ENCODE measurements at regions not wholly inside any gene's neighbourhood (a gene's known extent, or its start where the extent isn't known, plus 50 kb on each side); places are given as distances from the start of the nearest gene placed in this dataset.

DNA sequence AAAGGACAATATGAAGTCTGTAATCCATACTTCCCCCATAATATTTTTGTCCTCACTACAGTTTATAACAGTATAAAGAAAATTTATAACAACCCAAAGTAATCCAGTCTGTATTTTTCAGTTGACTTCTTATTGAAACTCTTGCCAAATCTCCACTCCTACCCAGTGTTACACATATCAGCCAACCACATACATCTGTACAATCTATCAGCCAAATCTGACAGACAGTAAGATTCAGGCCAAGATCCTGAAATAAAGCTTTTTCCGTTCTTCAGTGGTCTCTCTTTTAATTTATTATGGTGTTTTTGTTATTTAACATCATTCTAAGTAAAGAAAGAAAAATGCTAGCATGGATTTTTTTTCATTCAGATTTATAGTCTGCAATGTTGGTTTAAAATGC is 2370.9 kb upstream of the RAG2 start:
- no peak overlapping the region for H3K9ac ChIP-seq (ENCODE audit: low read length)
- no peaks in the 10 kb centered on the region for H3K4me1 ChIP-seq (ENCODE audit: insufficient read depth, low read length)
- H4K20me1 ChIP-seq (ENCODE audit: insufficient read depth, low read length): no peaks in the 10 kb centered on the region
- no peaks in the 10 kb centered on the region for H3K9me3 ChIP-seq (ENCODE audit: insufficient read depth, low read depth, low read length)
- no peak overlapping the region for H3K27ac Mint-ChIP-seq (ENCODE audit: unreplicated experiment)
- FAIRE-seq (no peak), DNase-seq (ENCODE audit: low read depth) (no peak)
- no peaks in the 10 kb centered on the region for H3K4me1 Mint-ChIP-seq (ENCODE audit: low read depth, unreplicated experiment)
- no peaks in the 10 kb centered on the region for H3K27me3 ChIP-seq (ENCODE audit: insufficient read depth, low read length)
- no peaks in the 10 kb centered on the region for H3K79me2 ChIP-seq (ENCODE audit: insufficient read depth, low read length)
- H3K4me2 ChIP-seq (ENCODE audit: low read length): no peak overlapping the region
- TF ChIP-seq EZH2 (IDR thresholded peaks at IDR 0.05; ENCODE audit: insufficient read depth, low read length) (no peak), CTCF (IDR thresholded peaks at IDR 0.05; ENCODE audit: insufficient read depth, low read depth, low read length) (no peak)
- H3K27me3 Mint-ChIP-seq (ENCODE audit: low read depth, unreplicated experiment): no peaks in the 10 kb centered on the region
- no peak overlapping the region for H3K27ac ChIP-seq (ENCODE audit: low read depth, low read length)
- H3K4me3 ChIP-seq (ENCODE audit: insufficient read depth, low read depth, low read length): no peak overlapping the region
- no peak overlapping the region for H3K4me3 Mint-ChIP-seq (ENCODE audit: unreplicated experiment)
- no peaks in the 10 kb centered on the region for H3K36me3 Mint-ChIP-seq (ENCODE audit: low read depth, unreplicated experiment)
- no peaks in the 10 kb centered on the region for H3K36me3 ChIP-seq (ENCODE audit: insufficient read depth, low read length)
- no peaks in the 10 kb centered on the region for H3K9me3 Mint-ChIP-seq (ENCODE audit: unreplicated experiment)
- H2AFZ ChIP-seq (ENCODE audit: low read depth, low read length): no peak overlapping the region

GRCh38 chr11:38952698-38953097 is 2354.7 kb upstream of the RAG2 start:
- H3K9me3 Mint-ChIP-seq (ENCODE audit: unreplicated experiment): peaks cover 2% of the 10 kb centered on the region
- no peak for DNase-seq (ENCODE audit: low read depth)
- H3K9ac ChIP-seq (ENCODE audit: low read length): no peak overlapping the region
- no peaks in the 10 kb centered on the region for H4K20me1 ChIP-seq (ENCODE audit: insufficient read depth, low read length)
- H3K36me3 ChIP-seq (ENCODE audit: insufficient read depth, low read length): no peaks in the 10 kb centered on the region
- no peaks in the 10 kb centered on the region for H3K4me1 ChIP-seq (ENCODE audit: insufficient read depth, low read length)
- H3K79me2 ChIP-seq (ENCODE audit: insufficient read depth, low read length): no peaks in the 10 kb centered on the region
- H3K9me3 ChIP-seq (ENCODE audit: insufficient read depth, low read depth, low read length): peaks cover 3% of the 10 kb centered on the region
- no peak overlapping the region for H3K4me2 ChIP-seq (ENCODE audit: low read length)
- peaks cover 3% of the 10 kb centered on the region for H3K4me1 Mint-ChIP-seq (ENCODE audit: low read depth, unreplicated experiment)
- H3K27ac ChIP-seq (ENCODE audit: low read depth, low read length): no peak overlapping the region
- H3K4me3 Mint-ChIP-seq (ENCODE audit: unreplicated experiment): no peak overlapping the region
- no peak overlapping the region for H2AFZ ChIP-seq (ENCODE audit: low read depth, low read length)
- no peak overlapping the region for H3K27ac Mint-ChIP-seq (ENCODE audit: unreplicated experiment)
- TF ChIP-seq CTCF (IDR thresholded peaks at IDR 0.05; ENCODE audit: insufficient read depth, low read depth, low read length) (no peak), EZH2 (IDR thresholded peaks at IDR 0.05; ENCODE audit: insufficient read depth, low read length) (no peak)
- H3K27me3 ChIP-seq (ENCODE audit: insufficient read depth, low read length): no peaks in the 10 kb centered on the region
- H3K36me3 Mint-ChIP-seq (ENCODE audit: low read depth, unreplicated experiment): no peaks in the 10 kb centered on the region
- no peak overlapping the region for H3K4me3 ChIP-seq (ENCODE audit: insufficient read depth, low read depth, low read length)
- H3K27me3 Mint-ChIP-seq (ENCODE audit: low read depth, unreplicated experiment): no peaks in the 10 kb centered on the region
- FAIRE-seq: no peak

DNA sequence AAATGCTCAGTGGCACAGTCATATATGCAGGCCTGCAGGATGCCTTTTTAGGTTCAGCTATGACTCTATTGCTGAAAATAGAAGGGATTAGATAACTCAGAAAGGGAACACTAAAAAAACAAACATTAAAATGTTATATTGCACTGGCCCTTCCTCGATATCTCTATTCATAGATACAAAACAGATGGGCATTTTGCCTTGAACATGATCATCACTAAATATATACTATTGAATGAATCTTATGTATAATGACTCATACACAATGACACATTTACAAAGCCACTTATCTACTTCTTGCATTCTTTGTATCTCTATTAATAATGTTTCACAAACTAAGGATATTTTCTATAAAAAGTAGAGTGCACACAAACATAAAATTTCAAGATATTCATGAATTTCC is 2352.8 kb upstream of the RAG2 start:
- H2AFZ ChIP-seq (ENCODE audit: low read depth, low read length): no peak overlapping the region
- TF ChIP-seq EZH2 (IDR thresholded peaks at IDR 0.05; ENCODE audit: insufficient read depth, low read length) (no peak), CTCF (IDR thresholded peaks at IDR 0.05; ENCODE audit: insufficient read depth, low read depth, low read length) (no peak)
- FAIRE-seq: no peak

More for the DNA sequence above, 2352.8 kb upstream of the RAG2 start:
- Histone ChIP-seq H4K20me1 (ENCODE audit: insufficient read depth, low read length) (no peaks in the 10 kb centered on the region), H3K9me3 (ENCODE audit: insufficient read depth, low read depth, low read length) (peaks cover 3% of the 10 kb centered on the region), H3K4me1 (ENCODE audit: insufficient read depth, low read length) (no peaks in the 10 kb centered on the region), H3K27ac (ENCODE audit: low read depth, low read length) (no peak overlapping the region), H3K4me2 (ENCODE audit: low read length) (no peak overlapping the region), H3K79me2 (ENCODE audit: insufficient read depth, low read length) (no peaks in the 10 kb centered on the region), H3K4me3 (ENCODE audit: insufficient read depth, low read depth, low read length) (no peak overlapping the region), H3K9ac (ENCODE audit: low read length) (no peak overlapping the region), H3K36me3 (ENCODE audit: insufficient read depth, low read length) (no peaks in the 10 kb centered on the region), H3K27me3 (ENCODE audit: insufficient read depth, low read length) (no peaks in the 10 kb centered on the region)
- Mint-ChIP-seq H3K4me3 (ENCODE audit: unreplicated experiment) (no peak overlapping the region), H3K27ac (ENCODE audit: unreplicated experiment) (no peak overlapping the region), H3K27me3 (ENCODE audit: low read depth, unreplicated experiment) (no peaks in the 10 kb centered on the region), H3K36me3 (ENCODE audit: low read depth, unreplicated experiment) (no peaks in the 10 kb centered on the region), H3K9me3 (ENCODE audit: unreplicated experiment) (peaks cover 4% of the 10 kb centered on the region), H3K4me1 (ENCODE audit: low read depth, unreplicated experiment) (peaks cover 3% of the 10 kb centered on the region)
- peak; percentile 8 for DNase-seq (ENCODE audit: low read depth)
